HG03103 (cell line): ENCODE measurements at regions not wholly inside any gene's neighbourhood (a gene's known extent, or its start where the extent isn't known, plus 50 kb on each side); places are given as distances from the start of the nearest gene placed in this dataset.

Experiments
- ATAC-seq: cut with Tn5 transposase; IDR thresholded peaks from one replicate; pipeline ENCODE4 v1.9.1; 2021; ENCODE audit warnings: low read depth; ENCODE audit not compliant: unreplicated experiment

DNA sequence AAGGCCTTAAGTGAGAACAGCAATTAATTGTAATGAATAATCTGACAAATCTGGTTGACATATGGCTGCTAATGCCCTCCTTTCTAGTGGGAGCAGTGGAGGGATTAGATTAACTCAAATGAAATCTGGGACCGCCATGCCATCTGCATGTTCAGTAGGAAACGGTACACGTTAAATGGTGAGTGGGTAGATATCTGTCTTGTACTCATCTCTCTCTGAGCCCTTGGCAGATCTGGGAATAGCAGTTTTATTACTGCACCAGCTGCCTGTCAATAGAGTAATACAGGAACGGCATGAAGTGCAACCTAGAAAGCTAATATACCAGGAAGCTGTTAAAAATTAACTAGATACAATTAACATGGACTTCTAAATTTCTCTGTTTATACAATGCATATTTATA lies 258.8 kb downstream of the GPD2 start:
- no peak for ATAC-seq

DNA sequence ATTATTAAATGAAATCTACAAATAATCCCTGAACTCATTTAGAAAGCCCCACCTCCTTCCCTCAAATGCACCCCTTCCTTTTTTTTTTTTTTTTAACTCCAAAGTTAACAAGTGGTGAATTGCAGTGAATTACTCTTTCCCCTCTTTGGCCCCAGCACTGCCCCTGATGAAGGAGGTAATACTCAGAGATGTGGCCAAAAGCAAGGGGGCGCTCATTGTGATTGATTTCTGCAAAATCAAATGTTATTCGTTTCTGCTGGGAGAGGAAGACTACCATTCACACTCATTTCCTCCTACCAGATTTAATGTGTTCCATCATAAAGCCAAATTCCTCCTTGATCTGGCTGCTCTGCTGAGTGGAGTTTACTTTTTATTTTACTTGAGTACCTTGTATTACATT lies 259.4 kb downstream of the GPD2 start:
- ATAC-seq = no peak

- no peak for ATAC-seq
Measured at GRCh38 chr2:156697906-156698305, 261.7 kb downstream of the GPD2 start.

DNA sequence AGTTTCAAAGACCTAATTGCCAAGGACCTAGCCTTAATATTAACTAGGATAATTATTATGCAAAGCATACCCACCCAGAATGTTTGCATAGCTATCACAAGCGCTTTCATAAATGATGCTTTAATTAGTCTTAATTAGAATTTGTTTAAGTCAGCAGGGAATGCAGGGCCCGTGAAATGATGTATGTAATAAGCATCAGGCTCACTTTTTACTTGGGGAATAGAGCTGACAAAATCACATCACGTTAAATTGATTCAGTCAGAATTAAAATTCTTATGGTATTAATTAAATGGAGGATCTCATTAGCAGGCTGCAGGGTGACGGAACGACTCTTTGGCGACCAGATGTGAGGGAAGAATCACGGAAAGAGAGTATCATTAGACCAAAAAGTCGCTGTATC lies 264.5 kb downstream of the GPD2 start:
- no peak for ATAC-seq

DNA sequence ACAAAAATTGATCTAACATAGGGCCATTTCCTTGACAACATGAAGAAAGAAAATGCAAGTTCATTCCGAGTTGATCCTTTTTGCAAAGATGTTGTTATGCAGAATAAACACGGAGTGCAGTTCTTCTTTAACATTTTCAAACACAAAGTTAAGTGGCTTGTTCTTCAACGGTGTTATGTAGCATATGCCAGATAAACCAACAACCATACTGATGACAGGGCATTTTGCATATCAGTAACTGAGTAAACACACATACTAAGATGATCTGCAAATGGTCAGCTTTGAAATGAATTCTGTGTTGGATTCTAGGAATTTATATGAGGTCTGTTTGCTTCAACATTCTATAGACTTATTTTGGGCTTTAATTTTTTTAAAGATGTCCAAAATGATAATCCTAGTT lies 266.4 kb downstream of the GPD2 start:
- no peak for ATAC-seq

DNA sequence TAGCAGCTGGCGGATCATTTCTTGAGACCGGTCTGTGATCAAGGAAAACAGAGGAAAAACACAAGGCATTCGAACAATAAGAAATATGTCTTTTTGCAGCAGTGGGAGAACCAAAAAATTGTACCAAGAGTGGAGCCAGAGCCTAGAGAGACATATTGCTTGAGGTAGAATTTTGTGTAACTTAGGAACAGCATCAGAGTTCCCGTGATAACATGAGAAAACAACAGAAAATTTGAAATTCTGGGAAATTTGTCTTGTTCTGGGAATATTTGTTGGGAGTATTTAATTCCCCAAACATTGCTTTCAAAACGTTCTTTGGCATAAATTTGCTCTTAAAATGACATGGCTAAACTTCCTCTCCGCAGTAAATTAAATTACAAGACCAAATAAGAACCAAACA lies 267.5 kb downstream of the GPD2 start:
- no peak for ATAC-seq

DNA sequence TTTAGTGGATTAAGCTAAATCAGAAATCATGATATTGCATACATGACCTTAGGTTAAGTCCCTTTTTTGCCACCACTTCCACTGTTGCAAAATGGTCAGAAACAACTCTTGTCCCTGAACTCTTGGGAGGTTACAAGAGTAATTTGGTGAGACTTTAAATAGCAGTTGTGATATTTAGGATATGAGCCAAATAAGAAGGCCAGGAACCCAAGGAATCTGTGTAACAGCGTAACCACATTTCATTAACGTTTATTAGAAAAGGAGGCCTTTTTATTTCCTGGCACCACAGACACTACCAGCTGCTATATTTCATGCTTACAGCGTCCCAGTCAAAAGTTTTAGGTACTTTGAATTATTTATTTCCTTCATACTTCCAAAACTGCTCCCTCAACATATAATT lies 268.0 kb downstream of the GPD2 start:
- ATAC-seq = no peak

- ATAC-seq = no peak
Measured at GRCh38 chr2:156704617-156705016, 268.4 kb downstream of the GPD2 start.

GRCh38 chr2:156706576-156706975 lies 270.4 kb downstream of the GPD2 start:
- no peak for ATAC-seq

DNA sequence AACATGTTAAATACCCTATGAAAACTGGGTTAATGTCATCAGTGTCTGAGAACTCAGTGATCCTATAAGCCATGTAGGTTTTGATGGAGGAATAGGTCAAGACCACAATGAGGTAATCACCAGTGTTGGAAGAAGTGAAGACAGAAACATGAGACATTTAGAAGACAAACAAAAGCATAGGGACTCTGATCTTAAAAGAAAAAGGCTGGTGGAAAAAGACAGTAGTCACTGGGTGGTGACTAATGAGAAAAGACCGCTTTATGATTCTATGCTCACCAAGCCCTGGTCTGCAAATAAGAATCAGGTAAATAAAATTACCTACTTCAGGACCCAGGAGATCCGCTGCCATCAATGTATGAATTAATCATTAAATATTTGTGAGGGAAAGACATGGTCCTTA lies 271.9 kb downstream of the GPD2 start:
- ATAC-seq = no peak

GRCh38 chr2:156709091-156709490 lies 272.9 kb downstream of the GPD2 start:
- ATAC-seq = no peak

GRCh38 chr2:156719036-156719435 lies 282.9 kb downstream of the GPD2 start:
- no peak for ATAC-seq

DNA sequence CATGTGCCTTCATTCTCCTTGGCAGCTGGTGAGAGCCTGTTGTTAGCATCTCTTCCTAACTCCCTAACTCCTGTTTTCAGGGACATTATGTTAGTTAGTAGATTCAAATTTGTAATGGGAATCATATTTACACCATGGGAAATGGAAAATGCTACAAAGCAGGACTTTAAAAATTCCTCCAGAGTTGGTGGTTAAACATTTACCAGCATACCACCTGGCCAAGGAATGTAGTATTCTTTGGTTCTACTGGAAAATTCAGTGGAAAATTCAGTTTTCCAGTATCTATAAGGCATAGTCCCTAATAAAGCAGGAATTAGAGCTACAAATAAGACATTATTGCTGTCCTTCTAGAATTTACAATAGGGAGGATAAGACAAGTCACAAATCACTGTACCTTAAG lies 291.7 kb downstream of the GPD2 start:
- no peak for ATAC-seq

DNA sequence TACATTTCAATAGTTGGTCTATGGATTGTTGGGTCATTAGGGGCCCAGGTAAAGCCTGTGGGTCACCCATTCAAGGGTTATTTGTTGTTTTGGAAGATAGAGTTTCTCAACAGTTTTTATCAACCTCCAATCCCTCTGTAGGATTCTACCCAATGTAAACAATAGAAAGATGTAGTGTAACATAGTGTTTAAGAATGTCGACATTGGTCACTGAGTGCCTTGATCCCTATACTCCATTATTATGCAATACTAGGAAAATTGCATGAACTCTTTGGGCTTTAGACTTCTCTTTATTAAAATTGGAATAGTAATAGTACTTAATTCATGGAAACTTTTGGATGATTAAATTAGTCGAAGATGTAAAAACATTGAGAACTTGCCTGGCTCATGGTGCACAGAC lies 292.1 kb downstream of the GPD2 start:
- ATAC-seq = no peak

DNA sequence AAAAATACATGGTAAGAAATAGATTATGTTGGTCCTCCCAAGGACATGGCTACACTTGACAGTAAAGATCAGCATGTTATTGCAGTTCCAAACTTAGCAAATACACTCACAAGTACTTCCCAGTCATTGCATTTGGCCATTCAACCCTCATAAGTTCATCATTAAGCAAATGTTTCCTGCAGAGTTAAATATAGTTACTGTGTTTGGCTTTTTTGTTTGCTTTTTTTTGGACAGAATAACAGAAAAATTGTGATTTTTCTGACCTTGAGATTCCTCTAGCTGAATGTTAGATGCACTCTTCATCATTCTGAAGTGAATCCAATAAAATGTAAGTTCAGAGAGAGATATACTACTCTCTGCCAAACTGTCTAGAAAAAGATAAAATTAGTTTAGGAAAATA lies 295.3 kb downstream of the GPD2 start:
- no peak for ATAC-seq

- ATAC-seq = no peak
Measured at GRCh38 chr2:156736950-156737349, 300.8 kb downstream of the GPD2 start.

DNA sequence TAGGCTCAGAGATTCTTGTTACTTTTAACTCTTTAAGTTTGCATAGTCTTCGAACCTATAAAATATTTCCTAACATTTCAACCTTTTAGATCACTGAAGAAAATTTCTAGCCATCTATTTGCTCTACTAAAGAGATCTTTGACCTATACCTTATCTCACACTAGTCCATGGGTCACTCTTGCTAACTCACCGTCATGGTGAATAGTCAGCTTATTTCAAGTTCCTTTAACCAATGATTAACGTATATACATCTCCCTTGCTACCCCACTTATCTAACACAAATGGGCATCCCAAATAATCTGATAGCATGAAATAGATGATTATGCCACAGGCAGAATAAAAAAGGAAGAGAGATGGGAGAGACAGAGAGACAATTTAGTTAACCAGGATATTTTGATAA lies 303.1 kb downstream of the GPD2 start:
- ATAC-seq = no peak

DNA sequence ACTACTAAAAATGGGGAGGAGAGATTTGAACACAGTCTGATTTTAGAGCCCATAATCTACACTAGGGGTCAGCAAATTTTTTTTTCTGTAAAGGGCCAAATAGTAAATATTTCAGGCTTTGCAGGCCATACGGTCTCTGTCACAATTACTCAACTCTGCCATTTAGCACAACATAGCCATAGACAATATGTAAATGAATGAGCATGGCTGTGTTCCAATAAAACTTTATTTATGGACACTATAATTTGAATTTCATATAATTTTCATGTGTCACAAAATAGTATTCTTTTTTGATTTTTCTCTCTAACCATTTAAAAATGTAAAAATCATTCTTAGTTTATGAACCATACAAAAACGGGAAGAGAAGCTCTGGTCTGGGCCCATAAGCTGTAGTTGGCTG lies 309.4 kb downstream of the GPD2 start:
- ATAC-seq = no peak

GRCh38 chr2:156748221-156748620 lies 312.0 kb downstream of the GPD2 start:
- no peak for ATAC-seq

GRCh38 chr2:156752042-156752441 lies 315.9 kb downstream of the GPD2 start:
- ATAC-seq = no peak

DNA sequence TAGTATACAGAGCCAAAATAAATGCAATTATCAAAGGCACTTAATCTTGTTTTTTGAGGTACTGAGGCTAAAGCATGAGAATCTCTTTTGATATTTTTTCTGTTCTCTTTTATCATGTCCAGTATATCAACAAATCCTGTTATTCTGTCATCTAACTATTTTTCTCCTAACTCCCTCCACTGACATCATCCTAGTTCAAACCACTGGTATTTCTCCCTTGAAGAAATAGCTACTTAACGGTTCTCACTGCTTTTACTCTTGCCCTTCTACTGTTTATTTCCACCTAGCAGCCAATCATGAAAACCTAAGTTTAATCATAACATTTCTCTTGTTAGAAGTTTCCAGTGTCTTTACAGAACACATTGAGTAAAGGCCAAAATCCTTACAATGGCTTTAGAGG lies 317.6 kb downstream of the GPD2 start:
- no peak for ATAC-seq

DNA sequence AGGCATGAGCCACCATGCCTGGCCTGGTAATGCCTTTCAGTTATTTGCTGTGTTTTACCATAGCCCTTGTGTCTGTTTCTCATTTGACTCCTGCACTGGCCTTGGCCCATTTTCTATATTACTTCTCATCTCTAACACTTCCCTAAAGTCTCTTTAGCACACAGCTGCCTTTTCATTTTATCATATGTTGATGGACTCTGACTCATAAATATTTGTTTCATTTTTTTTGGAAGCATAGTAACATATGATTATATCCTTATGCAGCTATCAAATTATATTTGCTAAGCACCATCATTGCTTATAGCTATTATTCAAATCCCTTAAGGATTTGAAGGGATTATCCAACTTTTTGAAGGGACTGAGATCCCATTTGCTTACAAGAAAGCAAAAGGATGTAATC lies 320.3 kb downstream of the GPD2 start:
- ATAC-seq = no peak

DNA sequence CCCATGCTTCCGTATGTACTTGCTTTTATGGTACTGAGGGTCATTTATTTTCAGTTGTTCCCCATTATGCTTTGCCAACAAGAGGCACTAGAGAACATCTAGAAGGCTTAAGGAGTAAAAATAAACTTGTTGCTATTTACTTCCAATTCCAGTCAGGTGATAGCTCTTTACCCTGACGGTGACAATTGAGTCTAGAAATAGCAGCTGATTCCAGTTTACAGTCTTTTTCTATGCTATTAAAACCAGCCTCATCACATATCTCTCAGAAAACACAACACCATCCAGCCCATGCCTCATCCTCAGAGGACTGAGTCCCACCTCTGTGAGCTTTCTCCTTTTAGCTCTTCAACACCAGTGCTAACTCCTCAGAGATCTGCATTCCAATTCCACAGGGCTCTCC lies 327.0 kb downstream of the GPD2 start:
- no peak for ATAC-seq

DNA sequence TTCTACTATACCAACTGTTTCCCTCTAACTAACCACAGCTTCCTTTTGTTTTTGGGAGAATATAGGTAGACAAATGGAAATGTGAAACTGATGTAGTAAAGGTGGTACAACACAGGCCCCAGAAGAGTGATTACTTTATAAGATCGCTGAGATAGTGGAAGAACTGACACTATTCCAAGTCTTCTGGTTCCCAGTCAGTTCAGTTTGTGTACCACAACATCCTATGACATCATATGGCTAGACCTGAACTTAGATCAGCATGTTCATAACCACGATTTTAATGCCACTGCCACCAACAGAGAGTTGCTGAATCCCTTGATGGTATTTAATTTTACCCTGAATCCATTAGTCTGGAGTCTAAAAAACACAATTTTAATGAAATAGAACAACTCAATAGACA lies 328.9 kb downstream of the GPD2 start:
- no peak for ATAC-seq
